ENCODE measurements at regions not wholly inside any gene's neighbourhood (a gene's known extent, or its start where the extent isn't known, plus 50 kb on each side); places are given as distances from the start of the nearest gene placed in this dataset.

- no peak overlapping the region for H3K4me2 ChIP-seq (ENCODE audit: low read depth, low read length, poor library complexity, severe bottlenecking)
- H3K27me3 ChIP-seq (ENCODE audit: insufficient read depth, low read length, poor library complexity, severe bottlenecking): no peaks in the 10 kb centered on the region
- H3K9me3 ChIP-seq (ENCODE audit: insufficient read depth, low read depth, low read length): 0 out of 2 replicates have a peak, but pooled peaks cover 2% of the 10 kb centered on the region
- H2AFZ ChIP-seq (ENCODE audit: low read length): no peak overlapping the region
- no peaks in the 10 kb centered on the region for H3K4me1 ChIP-seq (ENCODE audit: insufficient read depth, low read length, poor library complexity, severe bottlenecking)
- no peaks in the 10 kb centered on the region for H3F3A ChIP-seq (ENCODE audit: low read depth)
- H3K9ac ChIP-seq (ENCODE audit: low read depth, low read length, poor library complexity, severe bottlenecking): no peak overlapping the region
- TF ChIP-seq EZH2phosphoT487 (IDR thresholded peaks at IDR 0.05; ENCODE audit: borderline replicate concordance): no peak
- H3K4me3 ChIP-seq (ENCODE audit: low read length, poor library complexity, severe bottlenecking): no peak overlapping the region
- no peaks in the 10 kb centered on the region for H3K36me3 ChIP-seq (ENCODE audit: insufficient read depth, low read length)
- no peaks in the 10 kb centered on the region for H3K9me2 ChIP-seq (replicated peaks; ENCODE audit: low read depth, low read length)
- no peaks in the 10 kb centered on the region for H4K20me1 ChIP-seq (ENCODE audit: insufficient read depth, low read length, poor library complexity, severe bottlenecking)
- H3K79me2 ChIP-seq (ENCODE audit: insufficient read depth, low read length): no peaks in the 10 kb centered on the region
Measured at GRCh38 chr17:13113821-13114525, 96.1 kb upstream of the ELAC2 start.

GRCh38 chr17:13107676-13108235 lies 89.9 kb upstream of the ELAC2 start:
- H3K4me1 ChIP-seq (ENCODE audit: insufficient read depth, low read length, poor library complexity, severe bottlenecking): no peaks in the 10 kb centered on the region
- no peaks in the 10 kb centered on the region for H3K9me2 ChIP-seq (replicated peaks; ENCODE audit: low read depth, low read length)
- no peaks in the 10 kb centered on the region for H3K36me3 ChIP-seq (ENCODE audit: insufficient read depth, low read length)
- no peak overlapping the region for H3K4me3 ChIP-seq (ENCODE audit: low read length, poor library complexity, severe bottlenecking)
- peaks cover 2% of the 10 kb centered on the region; the same call in 1 of the 2 replicates for H3K9me3 ChIP-seq (ENCODE audit: insufficient read depth, low read depth, low read length)
- no peak overlapping the region for H3K4me2 ChIP-seq (ENCODE audit: low read depth, low read length, poor library complexity, severe bottlenecking)
- H2AFZ ChIP-seq (ENCODE audit: low read length): no peak overlapping the region
- H3K27me3 ChIP-seq (ENCODE audit: insufficient read depth, low read length, poor library complexity, severe bottlenecking): no peaks in the 10 kb centered on the region
- no peaks in the 10 kb centered on the region for H4K20me1 ChIP-seq (ENCODE audit: insufficient read depth, low read length, poor library complexity, severe bottlenecking)
- no peak overlapping the region for H3K9ac ChIP-seq (ENCODE audit: low read depth, low read length, poor library complexity, severe bottlenecking)
- no peaks in the 10 kb centered on the region for H3F3A ChIP-seq (ENCODE audit: low read depth)
- no peaks in the 10 kb centered on the region for H3K79me2 ChIP-seq (ENCODE audit: insufficient read depth, low read length)
- no peak for TF ChIP-seq EZH2phosphoT487 (IDR thresholded peaks at IDR 0.05; ENCODE audit: borderline replicate concordance)
- TF ChIP-seq, protein P1, sequence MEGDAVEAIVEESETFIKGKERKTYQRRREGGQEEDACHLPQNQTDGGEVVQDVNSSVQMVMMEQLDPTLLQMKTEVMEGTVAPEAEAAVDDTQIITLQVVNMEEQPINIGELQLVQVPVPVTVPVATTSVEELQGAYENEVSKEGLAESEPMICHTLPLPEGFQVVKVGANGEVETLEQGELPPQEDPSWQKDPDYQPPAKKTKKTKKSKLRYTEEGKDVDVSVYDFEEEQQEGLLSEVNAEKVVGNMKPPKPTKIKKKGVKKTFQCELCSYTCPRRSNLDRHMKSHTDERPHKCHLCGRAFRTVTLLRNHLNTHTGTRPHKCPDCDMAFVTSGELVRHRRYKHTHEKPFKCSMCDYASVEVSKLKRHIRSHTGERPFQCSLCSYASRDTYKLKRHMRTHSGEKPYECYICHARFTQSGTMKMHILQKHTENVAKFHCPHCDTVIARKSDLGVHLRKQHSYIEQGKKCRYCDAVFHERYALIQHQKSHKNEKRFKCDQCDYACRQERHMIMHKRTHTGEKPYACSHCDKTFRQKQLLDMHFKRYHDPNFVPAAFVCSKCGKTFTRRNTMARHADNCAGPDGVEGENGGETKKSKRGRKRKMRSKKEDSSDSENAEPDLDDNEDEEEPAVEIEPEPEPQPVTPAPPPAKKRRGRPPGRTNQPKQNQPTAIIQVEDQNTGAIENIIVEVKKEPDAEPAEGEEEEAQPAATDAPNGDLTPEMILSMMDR (conservative IDR thresholded peaks at IDR 0.05; ENCODE audit: low read length): no peak

- Histone ChIP-seq H3F3A (ENCODE audit: low read depth) (no peaks in the 10 kb centered on the region), H3K36me3 (ENCODE audit: insufficient read depth, low read length) (no peaks in the 10 kb centered on the region), H4K20me1 (ENCODE audit: insufficient read depth, low read length, poor library complexity, severe bottlenecking) (no peaks in the 10 kb centered on the region), H2AFZ (ENCODE audit: low read length) (no peak overlapping the region), H3K4me3 (ENCODE audit: low read length, poor library complexity, severe bottlenecking) (no peak overlapping the region), H3K4me1 (ENCODE audit: insufficient read depth, low read length, poor library complexity, severe bottlenecking) (no peaks in the 10 kb centered on the region), H3K27me3 (ENCODE audit: insufficient read depth, low read length, poor library complexity, severe bottlenecking) (no peaks in the 10 kb centered on the region), H3K9me2 (replicated peaks; ENCODE audit: low read depth, low read length) (no peaks in the 10 kb centered on the region), H3K79me2 (ENCODE audit: insufficient read depth, low read length) (no peaks in the 10 kb centered on the region), H3K9ac (ENCODE audit: low read depth, low read length, poor library complexity, severe bottlenecking) (no peak overlapping the region), H3K4me2 (ENCODE audit: low read depth, low read length, poor library complexity, severe bottlenecking) (no peak overlapping the region), H3K9me3 (ENCODE audit: insufficient read depth, low read depth, low read length) (peaks cover 8% of the 10 kb centered on the region; the same call in 1 of the 2 replicates)
- no peak for TF ChIP-seq EZH2phosphoT487 (IDR thresholded peaks at IDR 0.05; ENCODE audit: borderline replicate concordance)
- TF ChIP-seq, protein P1 (conservative IDR thresholded peaks at IDR 0.05; ENCODE audit: low read length): no peak
Measured at GRCh38 chr17:13106171-13106570, 88.3 kb upstream of the ELAC2 start.
